Keratinocyte (primary cell): ENCODE measurements at regions not wholly inside any gene's neighbourhood (a gene's known extent, or its start where the extent isn't known, plus 50 kb on each side); places are given as distances from the start of the nearest gene placed in this dataset.

Source experiments
- DNase-seq: peaks from one replicate; pipeline ENCODE4 v3.0.0-alpha.2; 2011; ENCODE audit warnings: low read depth, missing footprints, low spot score
- FAIRE-seq: peaks from 2 replicates; lab custom pipeline; 2011; peaks lifted over from hg19 to GRCh38; lab: Jason Lieb, UNC
- H2AFZ ChIP-seq: 2 replicates; pipeline ENCODE4 v1.6.0; 2012; ENCODE audit warnings: low read length, control low read depth, inconsistent platforms; ENCODE audit not compliant: control insufficient read depth
- H3K27ac ChIP-seq: 2 replicates; pipeline ENCODE4 v1.5.1; 2011; ENCODE audit warnings: low read length; ENCODE audit not compliant: control insufficient read depth, insufficient read depth
- H3K27me3 ChIP-seq: 3 replicates; pipeline ENCODE4 v1.6.0; 2011; ENCODE audit warnings: low read length; ENCODE audit not compliant: control insufficient read depth, insufficient read depth; ENCODE audit errors: extremely low read depth
- H3K36me3 ChIP-seq, 2 experiments: 2 replicates in 1 of 2; 3 replicates in 1 of 2; pipeline ENCODE4 v1.5.1; 2011; ENCODE audit warnings: low read length in 2 of 2, mild to moderate bottlenecking in 1 of 2; ENCODE audit not compliant: control insufficient read depth in 2 of 2, insufficient read depth in 2 of 2; ENCODE audit errors: extremely low read depth in 1 of 2
- H3K4me1 ChIP-seq: 3 replicates; pipeline ENCODE4 v1.5.1; 2011; ENCODE audit warnings: low read length; ENCODE audit not compliant: control insufficient read depth, insufficient read depth; ENCODE audit errors: extremely low read depth
- H3K4me2 ChIP-seq: 3 replicates; pipeline ENCODE4 v1.6.0; 2011; ENCODE audit warnings: low read depth, low read length; ENCODE audit not compliant: control insufficient read depth, insufficient read depth; ENCODE audit errors: extremely low read depth
- H3K4me3 ChIP-seq, 3 experiments: fragments of 200-600 bp in 1 of 3; sonication (generic) in 1 of 3; 2 replicates in 2 of 3; 3 replicates in 1 of 3; pipeline ENCODE4 v1.5.1; 2011 to 2016; ENCODE audit warnings: low read length in 3 of 3, mild to moderate bottlenecking in 3 of 3, control low read depth in 2 of 3, inconsistent platforms in 1 of 3, low read depth in 1 of 3, mixed read lengths in 1 of 3, mixed run types in 1 of 3, moderate library complexity in 1 of 3; ENCODE audit not compliant: control insufficient read depth in 2 of 3, insufficient read depth in 2 of 3; ENCODE audit errors: extremely low read depth in 1 of 3
- H3K79me2 ChIP-seq: 2 replicates; pipeline ENCODE4 v1.6.0; 2012; ENCODE audit warnings: low read length; ENCODE audit not compliant: control insufficient read depth, insufficient read depth
- H3K9ac ChIP-seq: 3 replicates; pipeline ENCODE4 v1.6.0; 2011; ENCODE audit warnings: low read length; ENCODE audit not compliant: control insufficient read depth, insufficient read depth; ENCODE audit errors: extremely low read depth
- H3K9me1 ChIP-seq: 3 replicates; pipeline ENCODE4 v1.6.0; 2011; ENCODE audit warnings: low read length; ENCODE audit not compliant: control insufficient read depth, insufficient read depth; ENCODE audit errors: extremely low read depth
- H3K9me3 ChIP-seq: 2 replicates; pipeline ENCODE4 v1.5.1; 2012; ENCODE audit warnings: low read depth, low read length; ENCODE audit not compliant: control insufficient read depth
- H4K20me1 ChIP-seq: 3 replicates; pipeline ENCODE4 v1.6.0; 2011; ENCODE audit warnings: low read length; ENCODE audit not compliant: control insufficient read depth, insufficient read depth; ENCODE audit errors: extremely low read depth
- EZH2 ChIP-seq: IDR thresholded peaks from one replicate; pipeline ENCODE4 v1.6.1; 2012; ENCODE audit warnings: inconsistent platforms, mild to moderate bottlenecking, low read length, moderate library complexity
- dilution Hi-C: fragments of 300-500 bp; cut with MboI; formaldehyde crosslinking; loops from one replicate; pipeline ENCODE4 v1.7.0; 2020; ENCODE audit warnings: low sequenced_read_pairs; ENCODE audit not compliant: extremely low pct_ligation_motif_present
- TF ChIP-seq, protein P1 (sequence below), 3 experiments: IDR thresholded peaks in 1 of 3; conservative IDR thresholded peaks in 1 of 3; optimal IDR thresholded peaks in 1 of 3; 2 replicates in 2 of 3; 3 replicates in 1 of 3; pipeline versions ENCODE3 to v1.5.1; 2011; ENCODE audit warnings: low read length in 3 of 3, mild to moderate bottlenecking in 3 of 3, moderate library complexity in 2 of 3, control low read depth in 1 of 3, inconsistent platforms in 1 of 3; ENCODE audit not compliant: insufficient read depth in 2 of 3; ENCODE audit errors: extremely low read depth in 1 of 3

DNA sequence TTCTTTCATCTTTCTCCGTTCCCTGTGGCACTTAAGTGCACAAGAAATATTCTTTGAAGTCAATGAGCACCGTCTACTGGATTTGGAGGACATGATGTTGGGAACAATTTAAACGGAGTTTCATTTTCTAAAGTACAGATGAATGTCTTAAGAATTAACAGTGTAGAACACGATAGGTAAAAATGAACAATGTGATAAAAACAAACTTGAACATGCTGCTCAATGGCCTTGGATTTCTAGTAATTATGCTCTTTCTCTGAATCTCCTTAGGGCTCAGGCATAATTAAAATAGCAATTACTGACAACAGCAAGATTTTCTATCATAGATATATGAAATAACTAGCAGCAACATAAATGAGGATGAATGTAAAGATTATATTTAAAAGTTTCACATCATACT, 142.2 kb upstream of the CDH6 start:
- H3K27ac ChIP-seq: no peak overlapping the region
- H3K4me3 ChIP-seq: no peak overlapping the region
- H3K79me2 ChIP-seq: no peaks in the 10 kb centered on the region
- no peak for DNase-seq
- no peaks in the 10 kb centered on the region for H4K20me1 ChIP-seq
- H3K9me1 ChIP-seq: no peaks in the 10 kb centered on the region
- no peak for FAIRE-seq
- no peaks in the 10 kb centered on the region for H3K36me3 ChIP-seq
- no peaks in the 10 kb centered on the region for H3K4me1 ChIP-seq
- H3K9ac ChIP-seq: no peak overlapping the region
- dilution Hi-C loops: no loop called here
- H3K27me3 ChIP-seq: no peaks in the 10 kb centered on the region
- H3K9me3 ChIP-seq: no peaks in the 10 kb centered on the region
- no peak overlapping the region for H2AFZ ChIP-seq
- no peak overlapping the region for H3K4me2 ChIP-seq
- TF ChIP-seq EZH2: no peak
- TF ChIP-seq, protein P1, sequence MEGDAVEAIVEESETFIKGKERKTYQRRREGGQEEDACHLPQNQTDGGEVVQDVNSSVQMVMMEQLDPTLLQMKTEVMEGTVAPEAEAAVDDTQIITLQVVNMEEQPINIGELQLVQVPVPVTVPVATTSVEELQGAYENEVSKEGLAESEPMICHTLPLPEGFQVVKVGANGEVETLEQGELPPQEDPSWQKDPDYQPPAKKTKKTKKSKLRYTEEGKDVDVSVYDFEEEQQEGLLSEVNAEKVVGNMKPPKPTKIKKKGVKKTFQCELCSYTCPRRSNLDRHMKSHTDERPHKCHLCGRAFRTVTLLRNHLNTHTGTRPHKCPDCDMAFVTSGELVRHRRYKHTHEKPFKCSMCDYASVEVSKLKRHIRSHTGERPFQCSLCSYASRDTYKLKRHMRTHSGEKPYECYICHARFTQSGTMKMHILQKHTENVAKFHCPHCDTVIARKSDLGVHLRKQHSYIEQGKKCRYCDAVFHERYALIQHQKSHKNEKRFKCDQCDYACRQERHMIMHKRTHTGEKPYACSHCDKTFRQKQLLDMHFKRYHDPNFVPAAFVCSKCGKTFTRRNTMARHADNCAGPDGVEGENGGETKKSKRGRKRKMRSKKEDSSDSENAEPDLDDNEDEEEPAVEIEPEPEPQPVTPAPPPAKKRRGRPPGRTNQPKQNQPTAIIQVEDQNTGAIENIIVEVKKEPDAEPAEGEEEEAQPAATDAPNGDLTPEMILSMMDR (optimal IDR thresholded peaks at IDR 0.05 in 1 of 3, IDR thresholded peaks at IDR 0.05 in 1 of 3, conservative IDR thresholded peaks at IDR 0.05 in 1 of 3; ENCODE audit: extremely low read depth in 1 of 3, insufficient read depth in 2 of 3, low read length in 3 of 3): no peak

DNA sequence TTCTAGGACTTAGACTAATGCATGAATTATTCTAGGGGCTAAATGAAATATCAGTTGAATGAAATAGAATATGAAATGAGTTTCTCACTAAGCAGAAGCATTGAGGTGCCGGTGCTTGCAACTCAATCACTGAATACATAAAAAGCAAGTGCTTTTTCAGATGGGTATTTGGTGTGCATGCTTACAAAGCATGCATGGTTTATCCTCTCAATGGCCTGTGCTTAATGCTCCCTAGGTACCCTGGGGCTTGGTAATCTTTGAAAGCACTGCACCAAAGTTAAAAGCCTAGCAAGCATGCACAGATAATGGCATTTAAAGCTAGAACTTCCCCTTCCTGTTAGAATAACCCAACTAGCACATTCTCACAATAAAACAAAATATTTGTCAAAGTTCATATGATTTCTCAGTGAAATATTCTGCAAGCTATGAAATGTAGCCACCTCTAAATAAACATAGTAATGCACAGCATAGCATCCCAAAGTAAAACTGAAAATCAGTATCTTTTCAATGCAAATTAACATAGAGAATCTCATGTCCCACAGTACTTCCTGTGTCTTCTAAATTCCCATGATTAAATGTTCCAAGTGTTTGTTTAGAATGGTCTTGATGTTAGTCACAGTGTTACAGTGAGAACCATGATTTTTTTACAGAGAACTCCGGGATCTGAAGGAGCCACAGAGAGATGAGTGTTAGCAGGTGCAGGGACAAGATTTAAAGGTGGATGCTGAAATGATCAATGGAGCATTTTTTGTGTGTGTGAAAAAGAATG, 143.4 kb upstream of the CDH6 start:
- no peaks in the 10 kb centered on the region for H3K36me3 ChIP-seq
- H3K27ac ChIP-seq: no peak overlapping the region
- no peaks in the 10 kb centered on the region for H3K79me2 ChIP-seq
- dilution Hi-C loops: no loop called here
- H3K4me3 ChIP-seq: no peak overlapping the region
- no peaks in the 10 kb centered on the region for H3K27me3 ChIP-seq
- H3K9ac ChIP-seq: no peak overlapping the region
- FAIRE-seq (no peak), DNase-seq (no peak)
- no peaks in the 10 kb centered on the region for H3K9me1 ChIP-seq
- H3K4me1 ChIP-seq: no peaks in the 10 kb centered on the region
- no peak overlapping the region for H3K4me2 ChIP-seq
- H3K9me3 ChIP-seq: no peaks in the 10 kb centered on the region
- TF ChIP-seq, protein P1 (optimal IDR thresholded peaks at IDR 0.05 in 1 of 3, IDR thresholded peaks at IDR 0.05 in 1 of 3, conservative IDR thresholded peaks at IDR 0.05 in 1 of 3; ENCODE audit: extremely low read depth in 1 of 3, insufficient read depth in 2 of 3, low read length in 3 of 3): no peak
- no peak for TF ChIP-seq EZH2
- no peak overlapping the region for H2AFZ ChIP-seq
- no peaks in the 10 kb centered on the region for H4K20me1 ChIP-seq
